GM18951 (cell line): ENCODE measurements at regions not wholly inside any gene's neighbourhood (a gene's known extent, or its start where the extent isn't known, plus 50 kb on each side); places are given as distances from the start of the nearest gene placed in this dataset.

Experiments used
- POLR2A ChIP-seq: IDR thresholded peaks from 4 replicates; pipeline ENCODE4 v1.6.1; 2011; ENCODE audit warnings: mild to moderate bottlenecking; ENCODE audit not compliant: insufficient read length, insufficient read depth; ENCODE audit errors: extremely low read depth
- in situ Hi-C: fragments of 300-500 bp; cut with MboI; formaldehyde crosslinking; loops from one replicate; pipeline ENCODE4 v1.12.0; 2022; ENCODE audit warnings: low sequenced_read_pairs, mixed read lengths, inconsistent platforms; ENCODE audit not compliant: unreplicated experiment

- TF ChIP-seq POLR2A, result no peak
- in situ Hi-C loops, result no loop called here
These were observed 189.5 kb downstream of the TTC8 start for GRCh38 chr14:89013698-89014568.

GRCh38 chr14:89014569-89014850 lies 190.1 kb downstream of the TTC8 start:
- in situ Hi-C loops, result no loop called here

GRCh38 chr14:89015016-89015415 lies 190.6 kb downstream of the TTC8 start:
- in situ Hi-C loops, result no loop called here
- no peak for TF ChIP-seq POLR2A

More at GRCh38 chr14:89014569-89014850, 190.1 kb downstream of the TTC8 start:
- TF ChIP-seq POLR2A, result no peak

GRCh38 chr14:89017417-89017816 lies 193.0 kb downstream of the TTC8 start:
- TF ChIP-seq POLR2A, result no peak
- in situ Hi-C loops, result no loop called here

- in situ Hi-C loops, result no loop called here
These were observed 197.8 kb downstream of the TTC8 start for GRCh38 chr14:89022274-89022673.

GRCh38 chr14:89024691-89025090 lies 200.2 kb downstream of the TTC8 start:
- in situ Hi-C loops, result loop anchor here (25.0 kb wide), 2 partner anchors 388 to 738 kb away; partner anchors contain the start of gene FOXN3
- no peak for TF ChIP-seq POLR2A

More at GRCh38 chr14:89022274-89022673, 197.8 kb downstream of the TTC8 start:
- no peak for TF ChIP-seq POLR2A

GRCh38 chr14:89025561-89026236 lies 201.2 kb downstream of the TTC8 start:
- in situ Hi-C loops, result loop anchor here (25.0 kb wide), 2 partner anchors 387 to 737 kb away; partner anchors contain the start of gene FOXN3
- no peak for TF ChIP-seq POLR2A

- in situ Hi-C loops, result loop anchor here (25.0 kb wide), 2 partner anchors 385 to 735 kb away; partner anchors contain the start of gene FOXN3
- no peak for TF ChIP-seq POLR2A
These were observed 202.8 kb downstream of the TTC8 start for GRCh38 chr14:89027097-89027740.

GRCh38 chr14:89028462-89029134 lies 204.1 kb downstream of the TTC8 start:
- in situ Hi-C loops, result loop anchor here (25.0 kb wide), 2 partner anchors 384 to 734 kb away; partner anchors contain the start of gene FOXN3
- TF ChIP-seq POLR2A, result no peak

- no peak for TF ChIP-seq POLR2A
- in situ Hi-C loops, result loop anchor here (25.0 kb wide), 2 partner anchors 382 to 732 kb away; partner anchors contain the start of gene FOXN3
These were observed 205.7 kb downstream of the TTC8 start for GRCh38 chr14:89029961-89030694.

GRCh38 chr14:89030921-89031320 lies 206.5 kb downstream of the TTC8 start:
- in situ Hi-C loops, result loop anchor here (25.0 kb wide), 2 partner anchors 381 to 731 kb away; partner anchors contain the start of gene FOXN3
- TF ChIP-seq POLR2A, result no peak

- in situ Hi-C loops, result loop anchor here (25.0 kb wide), 2 partner anchors 380 to 730 kb away; partner anchors contain the start of gene FOXN3
- no peak for TF ChIP-seq POLR2A
These were observed 207.7 kb downstream of the TTC8 start for GRCh38 chr14:89032086-89032649.
